ENCODE measurements at regions not wholly inside any gene's neighbourhood (a gene's known extent, or its start where the extent isn't known, plus 50 kb on each side); places are given as distances from the start of the nearest gene placed in this dataset.

GRCh38 chr1:58107943-58108342 is 438.6 kb downstream of the OMA1 start:
- TF ChIP-seq, protein P1, sequence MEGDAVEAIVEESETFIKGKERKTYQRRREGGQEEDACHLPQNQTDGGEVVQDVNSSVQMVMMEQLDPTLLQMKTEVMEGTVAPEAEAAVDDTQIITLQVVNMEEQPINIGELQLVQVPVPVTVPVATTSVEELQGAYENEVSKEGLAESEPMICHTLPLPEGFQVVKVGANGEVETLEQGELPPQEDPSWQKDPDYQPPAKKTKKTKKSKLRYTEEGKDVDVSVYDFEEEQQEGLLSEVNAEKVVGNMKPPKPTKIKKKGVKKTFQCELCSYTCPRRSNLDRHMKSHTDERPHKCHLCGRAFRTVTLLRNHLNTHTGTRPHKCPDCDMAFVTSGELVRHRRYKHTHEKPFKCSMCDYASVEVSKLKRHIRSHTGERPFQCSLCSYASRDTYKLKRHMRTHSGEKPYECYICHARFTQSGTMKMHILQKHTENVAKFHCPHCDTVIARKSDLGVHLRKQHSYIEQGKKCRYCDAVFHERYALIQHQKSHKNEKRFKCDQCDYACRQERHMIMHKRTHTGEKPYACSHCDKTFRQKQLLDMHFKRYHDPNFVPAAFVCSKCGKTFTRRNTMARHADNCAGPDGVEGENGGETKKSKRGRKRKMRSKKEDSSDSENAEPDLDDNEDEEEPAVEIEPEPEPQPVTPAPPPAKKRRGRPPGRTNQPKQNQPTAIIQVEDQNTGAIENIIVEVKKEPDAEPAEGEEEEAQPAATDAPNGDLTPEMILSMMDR (IDR thresholded peaks at IDR 0.05): no peak
- TF ChIP-seq POLR2A (IDR thresholded peaks at IDR 0.05): no peak

Data from vagina (tissue), 2 donors.